GM12878 (cell line): ENCODE measurements at regions not wholly inside any gene's neighbourhood (a gene's known extent, or its start where the extent isn't known, plus 50 kb on each side); places are given as distances from the start of the nearest gene placed in this dataset.

Experiments used
- BHLHE40 ChIP-seq, 2 experiments: fragments of 450-650 bp in 1 of 2; IDR thresholded peaks; 2 replicates each; pipeline ENCODE4 v1.6.1; 2011 to 2017; ENCODE audit warnings: low read depth in 2 of 2, borderline replicate concordance in 1 of 2, improper control_type of control experiment in 1 of 2, low read length in 1 of 2, mild to moderate bottlenecking in 1 of 2
- CEBPB ChIP-seq, 2 experiments: fragments of 150-350 bp in 1 of 2; IDR thresholded peaks; 2 replicates each; pipeline ENCODE4 v1.6.1; 2012 to 2014; ENCODE audit warnings: low read depth in 2 of 2, low read length in 2 of 2, borderline replicate concordance in 1 of 2, inconsistent platforms in 1 of 2
- CREB1 ChIP-seq: IDR thresholded peaks from 2 replicates; pipeline ENCODE4 v1.6.1; 2012; ENCODE audit warnings: low read depth, mild to moderate bottlenecking, inconsistent platforms
- CTCF ChIP-seq, 3 experiments: IDR thresholded peaks in 2 of 3; conservative IDR thresholded peaks in 1 of 3; 2 replicates each; pipeline ENCODE4 v1.5.1; 2011; ENCODE audit warnings: low read depth in 3 of 3, low read length in 3 of 3, mild to moderate bottlenecking in 3 of 3, control low read depth in 2 of 3, moderate library complexity in 2 of 3, inconsistent platforms in 1 of 3, mixed read lengths in 1 of 3; ENCODE audit not compliant: control insufficient read depth in 2 of 3, insufficient read depth in 1 of 3; ENCODE audit errors: extremely low read depth in 1 of 3
- POLR2A ChIP-seq: IDR thresholded peaks from 2 replicates; pipeline ENCODE4 v1.6.1; 2011; ENCODE audit warnings: low read depth, mild to moderate bottlenecking, low read length
- SMC3 ChIP-seq: IDR thresholded peaks from 2 replicates; pipeline ENCODE4 v1.6.1; 2011; ENCODE audit warnings: low read length, improper control_type of control experiment, borderline replicate concordance
- WRNIP1 ChIP-seq: IDR thresholded peaks from 2 replicates; pipeline ENCODE4 v1.6.1; 2011; ENCODE audit warnings: low read depth, low read length, improper control_type of control experiment, borderline replicate concordance
- ZBTB40 ChIP-seq: fragments of 450-650 bp; IDR thresholded peaks from 2 replicates; pipeline ENCODE4 v1.6.1; 2016; ENCODE audit warnings: mild to moderate bottlenecking, moderate library complexity, borderline replicate concordance

- TF ChIP-seq CREB1 (no peak), WRNIP1 (no peak), CTCF (IDR thresholded peaks at IDR 0.05 in 2 of 3, conservative IDR thresholded peaks at IDR 0.05 in 1 of 3; ENCODE audit: control insufficient read depth in 2 of 3, extremely low read depth in 1 of 3, insufficient read depth in 1 of 3, low read depth in 3 of 3, low read length in 3 of 3) (no peak), BHLHE40 (IDR thresholded peaks at IDR 0.05; ENCODE audit: borderline replicate concordance in 1 of 2, low read depth in 2 of 2, low read length in 1 of 2) (no peak), POLR2A (no peak), ZBTB40 (no peak), SMC3 (no peak), CEBPB (IDR thresholded peaks at IDR 0.05; ENCODE audit: borderline replicate concordance in 1 of 2, low read depth in 2 of 2, low read length in 2 of 2) (no peak)
Measured at GRCh38 chr10:84801916-84802315, 473.5 kb downstream of the CCSER2 start.
